ENCODE measurements at regions not wholly inside any gene's neighbourhood (a gene's known extent, or its start where the extent isn't known, plus 50 kb on each side); places are given as distances from the start of the nearest gene placed in this dataset.

- no peaks in the 10 kb centered on the region for H3K4me1 Mint-ChIP-seq
- no peak overlapping the region for H3K27ac ChIP-seq (ENCODE audit: low read length)
- no peaks in the 10 kb centered on the region for H3K27me3 ChIP-seq (ENCODE audit: control insufficient read depth, insufficient read depth, low read length)
- DNase-seq (no peak), ATAC-seq (no peak)
- peaks cover 2% of the 10 kb centered on the region in 2 donors for H3K9me3 Mint-ChIP-seq
- H3K36me3 ChIP-seq (ENCODE audit: control insufficient read depth, insufficient read depth, low read length) = no peaks in the 10 kb centered on the region
- no peaks in the 10 kb centered on the region for H3K9me3 ChIP-seq (ENCODE audit: control insufficient read depth, insufficient read depth, low read length)
- H3K4me1 ChIP-seq (ENCODE audit: control insufficient read depth, insufficient read depth, low read length) = no peaks in the 10 kb centered on the region
- no peaks in the 10 kb centered on the region for H3K27me3 Mint-ChIP-seq (ENCODE audit: low read depth in 2 of 2)
- no peak overlapping the region for H3K4me3 Mint-ChIP-seq
- no peak for TF ChIP-seq CTCF (IDR thresholded peaks at IDR 0.05)
- H3K36me3 Mint-ChIP-seq = no peaks in the 10 kb centered on the region
- WGBS (ENCODE audit: insufficient coverage) = 83% methylated on average over 3 of the region's 3 CpGs
- no peak overlapping the region for H3K4me3 ChIP-seq (ENCODE audit: low read length)
- intact Hi-C loops (cut with micrococcal nuclease) = no loop called here
- H3K27ac Mint-ChIP-seq = no peak overlapping the region
These were observed 1028.3 kb upstream of the B3GALT2 start for GRCh38 chr1:194214735-194215134.

- Mint-ChIP-seq H3K36me3 (no peaks in the 10 kb centered on the region), H3K4me3 (no peak overlapping the region), H3K27me3 (ENCODE audit: low read depth in 2 of 2) (no peaks in the 10 kb centered on the region), H3K4me1 (no peaks in the 10 kb centered on the region), H3K27ac (no peak overlapping the region), H3K9me3 (peaks cover 3 to 4% of the 10 kb centered on the region in 2 donors)
- ATAC-seq (no peak), DNase-seq (no peak)
- Histone ChIP-seq H3K36me3 (ENCODE audit: control insufficient read depth, insufficient read depth, low read length) (no peaks in the 10 kb centered on the region), H3K27me3 (ENCODE audit: control insufficient read depth, insufficient read depth, low read length) (no peaks in the 10 kb centered on the region), H3K4me1 (ENCODE audit: control insufficient read depth, insufficient read depth, low read length) (no peaks in the 10 kb centered on the region), H3K4me3 (ENCODE audit: low read length) (no peak overlapping the region), H3K27ac (ENCODE audit: low read length) (no peak overlapping the region), H3K9me3 (ENCODE audit: control insufficient read depth, insufficient read depth, low read length) (no peaks in the 10 kb centered on the region)
- intact Hi-C loops (cut with micrococcal nuclease) = no loop called here
- TF ChIP-seq CTCF (IDR thresholded peaks at IDR 0.05) = no peak
These were observed 1023.5 kb upstream of the B3GALT2 start for GRCh38 chr1:194209920-194210319.

- H3K9me3 Mint-ChIP-seq = peaks cover 3 to 4% of the 10 kb centered on the region in 2 donors
- ATAC-seq (no peak), DNase-seq (no peak)
- no peak overlapping the region for H3K27ac ChIP-seq (ENCODE audit: low read length)
- TF ChIP-seq CTCF (IDR thresholded peaks at IDR 0.05) = no peak
- H3K4me3 Mint-ChIP-seq = no peak overlapping the region
- H3K36me3 Mint-ChIP-seq = no peaks in the 10 kb centered on the region
- no peak overlapping the region for H3K4me3 ChIP-seq (ENCODE audit: low read length)
- no CpG with 5 or more reads among the region's 1 CpG for WGBS (ENCODE audit: insufficient coverage)
- no peaks in the 10 kb centered on the region for H3K4me1 Mint-ChIP-seq
- H3K27ac Mint-ChIP-seq = no peak overlapping the region
- no peaks in the 10 kb centered on the region for H3K27me3 Mint-ChIP-seq (ENCODE audit: low read depth in 2 of 2)
- no peaks in the 10 kb centered on the region for H3K36me3 ChIP-seq (ENCODE audit: control insufficient read depth, insufficient read depth, low read length)
- intact Hi-C loops (cut with micrococcal nuclease) = no loop called here
- H3K27me3 ChIP-seq (ENCODE audit: control insufficient read depth, insufficient read depth, low read length) = no peaks in the 10 kb centered on the region
- no peaks in the 10 kb centered on the region for H3K9me3 ChIP-seq (ENCODE audit: control insufficient read depth, insufficient read depth, low read length)
- H3K4me1 ChIP-seq (ENCODE audit: control insufficient read depth, insufficient read depth, low read length) = no peaks in the 10 kb centered on the region
These were observed 1022.3 kb upstream of the B3GALT2 start for GRCh38 chr1:194208674-194209073.

- Histone ChIP-seq H3K36me3 (ENCODE audit: control insufficient read depth, insufficient read depth, low read length) (no peaks in the 10 kb centered on the region), H3K4me1 (ENCODE audit: control insufficient read depth, insufficient read depth, low read length) (no peaks in the 10 kb centered on the region), H3K9me3 (ENCODE audit: control insufficient read depth, insufficient read depth, low read length) (no peaks in the 10 kb centered on the region), H3K27me3 (ENCODE audit: control insufficient read depth, insufficient read depth, low read length) (no peaks in the 10 kb centered on the region), H3K27ac (ENCODE audit: low read length) (no peak overlapping the region), H3K4me3 (ENCODE audit: low read length) (no peak overlapping the region)
- Mint-ChIP-seq H3K27ac (no peak overlapping the region), H3K4me3 (no peak overlapping the region), H3K4me1 (no peaks in the 10 kb centered on the region), H3K27me3 (ENCODE audit: low read depth in 2 of 2) (no peaks in the 10 kb centered on the region), H3K36me3 (no peaks in the 10 kb centered on the region), H3K9me3 (peaks cover 2 to 7% of the 10 kb centered on the region in 2 donors)
- TF ChIP-seq CTCF (IDR thresholded peaks at IDR 0.05) = no peak
- no peak for DNase-seq
- ATAC-seq = no peak
- 87% methylated on average over 4 of the region's 4 CpGs for WGBS (ENCODE audit: insufficient coverage)
- intact Hi-C loops (cut with micrococcal nuclease) = no loop called here
These were observed 1010.1 kb upstream of the B3GALT2 start for GRCh38 chr1:194196562-194196961.

Measured in natural killer cell (primary cell).